GM12878 (cell line): ENCODE measurements at regions not wholly inside any gene's neighbourhood (a gene's known extent, or its start where the extent isn't known, plus 50 kb on each side); places are given as distances from the start of the nearest gene placed in this dataset.

Experiments
- YY1 ChIP-seq: IDR thresholded peaks from 2 replicates; pipeline ENCODE4 v1.6.1; 2011; ENCODE audit warnings: low read depth, mild to moderate bottlenecking, low read length
- TF ChIP-seq, protein P1 (sequence below), 3 experiments: IDR thresholded peaks in 2 of 3; conservative IDR thresholded peaks in 1 of 3; 2 replicates each; pipeline ENCODE4 v1.5.1; 2011; ENCODE audit warnings: low read depth in 3 of 3, low read length in 3 of 3, mild to moderate bottlenecking in 3 of 3, control low read depth in 2 of 3, moderate library complexity in 2 of 3, inconsistent platforms in 1 of 3, mixed read lengths in 1 of 3; ENCODE audit not compliant: control insufficient read depth in 2 of 3, insufficient read depth in 1 of 3; ENCODE audit errors: extremely low read depth in 1 of 3

GRCh38 chr16:5891296-5891695 is 793.7 kb upstream of the EEF2KMT start:
- no peak for TF ChIP-seq YY1
- TF ChIP-seq, protein P1, sequence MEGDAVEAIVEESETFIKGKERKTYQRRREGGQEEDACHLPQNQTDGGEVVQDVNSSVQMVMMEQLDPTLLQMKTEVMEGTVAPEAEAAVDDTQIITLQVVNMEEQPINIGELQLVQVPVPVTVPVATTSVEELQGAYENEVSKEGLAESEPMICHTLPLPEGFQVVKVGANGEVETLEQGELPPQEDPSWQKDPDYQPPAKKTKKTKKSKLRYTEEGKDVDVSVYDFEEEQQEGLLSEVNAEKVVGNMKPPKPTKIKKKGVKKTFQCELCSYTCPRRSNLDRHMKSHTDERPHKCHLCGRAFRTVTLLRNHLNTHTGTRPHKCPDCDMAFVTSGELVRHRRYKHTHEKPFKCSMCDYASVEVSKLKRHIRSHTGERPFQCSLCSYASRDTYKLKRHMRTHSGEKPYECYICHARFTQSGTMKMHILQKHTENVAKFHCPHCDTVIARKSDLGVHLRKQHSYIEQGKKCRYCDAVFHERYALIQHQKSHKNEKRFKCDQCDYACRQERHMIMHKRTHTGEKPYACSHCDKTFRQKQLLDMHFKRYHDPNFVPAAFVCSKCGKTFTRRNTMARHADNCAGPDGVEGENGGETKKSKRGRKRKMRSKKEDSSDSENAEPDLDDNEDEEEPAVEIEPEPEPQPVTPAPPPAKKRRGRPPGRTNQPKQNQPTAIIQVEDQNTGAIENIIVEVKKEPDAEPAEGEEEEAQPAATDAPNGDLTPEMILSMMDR (IDR thresholded peaks at IDR 0.05 in 2 of 3, conservative IDR thresholded peaks at IDR 0.05 in 1 of 3; ENCODE audit: control insufficient read depth in 2 of 3, extremely low read depth in 1 of 3, insufficient read depth in 1 of 3, low read depth in 3 of 3, low read length in 3 of 3): no peak
